ENCODE measurements at regions not wholly inside any gene's neighbourhood (a gene's known extent, or its start where the extent isn't known, plus 50 kb on each side); places are given as distances from the start of the nearest gene placed in this dataset.

DNA sequence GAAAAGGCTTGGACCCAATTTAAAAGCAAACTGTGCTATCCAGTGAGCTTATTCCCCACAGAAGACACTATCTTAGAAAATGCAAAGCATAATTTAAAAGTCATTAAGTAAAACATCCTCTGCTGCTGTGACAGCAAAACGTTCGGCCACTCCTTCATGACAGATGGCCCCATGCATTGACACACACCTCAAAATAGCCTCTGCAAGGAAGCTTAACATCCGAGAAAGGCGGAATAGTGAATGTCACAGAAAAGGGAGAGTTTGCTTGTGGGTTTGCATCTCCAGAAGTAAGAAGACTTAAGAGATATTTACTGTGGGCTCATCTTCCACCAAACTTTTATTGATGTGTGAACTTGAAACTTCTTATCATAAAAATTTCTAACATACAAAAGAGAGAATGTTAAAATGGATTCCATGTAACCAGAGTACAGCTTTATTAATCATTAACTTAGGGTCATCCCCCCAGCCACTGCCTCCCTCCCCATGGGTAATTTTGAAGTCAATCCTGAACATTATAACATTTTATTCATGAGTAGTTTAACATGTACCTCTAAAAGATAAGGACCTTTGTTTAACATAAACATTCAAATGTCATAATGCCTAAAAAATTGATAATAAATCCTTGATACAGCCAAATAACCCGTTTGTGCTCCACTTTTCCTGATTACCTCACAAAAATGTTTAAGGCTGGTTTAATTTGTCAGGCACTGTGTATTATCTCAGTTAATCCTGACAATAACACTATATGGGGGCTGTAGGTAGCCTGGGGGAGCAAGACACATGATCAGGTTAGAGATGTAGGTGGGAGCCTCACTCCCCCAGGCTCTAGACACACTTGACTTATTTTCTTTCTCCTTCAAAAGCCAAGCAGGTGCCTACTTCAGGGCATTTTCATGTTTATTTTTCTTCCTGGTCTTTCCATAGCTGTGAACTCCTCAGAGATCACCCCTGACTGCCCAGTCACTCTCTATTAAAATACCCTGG is 119.7 kb upstream of the TMCC3 start:
- TF ChIP-seq, protein P1, sequence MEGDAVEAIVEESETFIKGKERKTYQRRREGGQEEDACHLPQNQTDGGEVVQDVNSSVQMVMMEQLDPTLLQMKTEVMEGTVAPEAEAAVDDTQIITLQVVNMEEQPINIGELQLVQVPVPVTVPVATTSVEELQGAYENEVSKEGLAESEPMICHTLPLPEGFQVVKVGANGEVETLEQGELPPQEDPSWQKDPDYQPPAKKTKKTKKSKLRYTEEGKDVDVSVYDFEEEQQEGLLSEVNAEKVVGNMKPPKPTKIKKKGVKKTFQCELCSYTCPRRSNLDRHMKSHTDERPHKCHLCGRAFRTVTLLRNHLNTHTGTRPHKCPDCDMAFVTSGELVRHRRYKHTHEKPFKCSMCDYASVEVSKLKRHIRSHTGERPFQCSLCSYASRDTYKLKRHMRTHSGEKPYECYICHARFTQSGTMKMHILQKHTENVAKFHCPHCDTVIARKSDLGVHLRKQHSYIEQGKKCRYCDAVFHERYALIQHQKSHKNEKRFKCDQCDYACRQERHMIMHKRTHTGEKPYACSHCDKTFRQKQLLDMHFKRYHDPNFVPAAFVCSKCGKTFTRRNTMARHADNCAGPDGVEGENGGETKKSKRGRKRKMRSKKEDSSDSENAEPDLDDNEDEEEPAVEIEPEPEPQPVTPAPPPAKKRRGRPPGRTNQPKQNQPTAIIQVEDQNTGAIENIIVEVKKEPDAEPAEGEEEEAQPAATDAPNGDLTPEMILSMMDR (IDR thresholded peaks at IDR 0.05) = no peak
- TF ChIP-seq POLR2A (IDR thresholded peaks at IDR 0.05; ENCODE audit: low read depth) (no peak), POLR2AphosphoS5 (IDR thresholded peaks at IDR 0.05) (no peak), EP300 (IDR thresholded peaks at IDR 0.05) (no peak)
- H3K9me3 ChIP-seq = peaks cover 0 to 7% (median 4%) of the 10 kb centered on the region in 4 donors
- H3K27me3 ChIP-seq = no peaks in the 10 kb centered on the region
- H3K4me1 ChIP-seq = peaks cover 5 to 49% (median 32%) of the 10 kb centered on the region in 4 donors
- no peak overlapping the region for H3K4me3 ChIP-seq
- no peak for DNase-seq (ENCODE audit: extremely low spot score)
- H3K36me3 ChIP-seq = no peaks in the 10 kb centered on the region
- 63% methylated on average over 5 of the region's 5 CpGs for WGBS
- no peak overlapping the region for H3K27ac ChIP-seq (replicated peaks in 1 of 4)
- intact Hi-C loops (cut with DNase I) = loop anchor here (10.0 kb wide), 3 partner anchors 105 to 225 kb away; partner anchors contain the start of gene TMCC3

DNA sequence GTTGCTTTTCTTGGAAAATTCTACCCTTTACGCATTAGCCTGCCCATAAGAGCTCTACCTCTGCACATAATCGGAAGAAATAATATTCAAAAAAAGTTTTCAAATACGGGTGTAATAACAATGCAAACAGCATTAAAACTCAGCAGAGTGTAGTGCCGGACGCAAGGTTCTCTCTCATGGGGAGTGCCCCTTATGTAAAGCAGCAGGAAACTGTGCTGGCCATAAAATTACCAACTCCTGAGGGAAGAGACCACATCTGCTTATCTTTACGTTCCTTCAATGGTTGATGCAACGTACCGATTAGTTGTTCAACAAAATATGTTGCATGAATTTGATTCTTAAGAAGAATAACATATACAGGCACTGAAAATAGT is 118.7 kb upstream of the TMCC3 start:
- 55% methylated on average over 8 of the region's 8 CpGs for WGBS
- Histone ChIP-seq H3K27me3 (no peaks in the 10 kb centered on the region), H3K4me1 (peaks cover 5 to 59% (median 42%) of the 10 kb centered on the region in 4 donors), H3K27ac (replicated peaks in 1 of 4) (no peak overlapping the region), H3K4me3 (no peak overlapping the region), H3K36me3 (no peaks in the 10 kb centered on the region), H3K9me3 (peaks cover 0 to 3% (median 3%) of the 10 kb centered on the region in 4 donors)
- no peak for DNase-seq (ENCODE audit: extremely low spot score)
- intact Hi-C loops (cut with DNase I) = loop anchor here (10.0 kb wide), 2 partner anchors 114 to 224 kb away; partner anchors contain the start of gene TMCC3
- TF ChIP-seq, protein P1 (IDR thresholded peaks at IDR 0.05) = no peak
- TF ChIP-seq POLR2AphosphoS5 (IDR thresholded peaks at IDR 0.05) = no peak
- no peak for TF ChIP-seq POLR2A (IDR thresholded peaks at IDR 0.05; ENCODE audit: low read depth)
- no peak for TF ChIP-seq EP300 (IDR thresholded peaks at IDR 0.05)

DNA sequence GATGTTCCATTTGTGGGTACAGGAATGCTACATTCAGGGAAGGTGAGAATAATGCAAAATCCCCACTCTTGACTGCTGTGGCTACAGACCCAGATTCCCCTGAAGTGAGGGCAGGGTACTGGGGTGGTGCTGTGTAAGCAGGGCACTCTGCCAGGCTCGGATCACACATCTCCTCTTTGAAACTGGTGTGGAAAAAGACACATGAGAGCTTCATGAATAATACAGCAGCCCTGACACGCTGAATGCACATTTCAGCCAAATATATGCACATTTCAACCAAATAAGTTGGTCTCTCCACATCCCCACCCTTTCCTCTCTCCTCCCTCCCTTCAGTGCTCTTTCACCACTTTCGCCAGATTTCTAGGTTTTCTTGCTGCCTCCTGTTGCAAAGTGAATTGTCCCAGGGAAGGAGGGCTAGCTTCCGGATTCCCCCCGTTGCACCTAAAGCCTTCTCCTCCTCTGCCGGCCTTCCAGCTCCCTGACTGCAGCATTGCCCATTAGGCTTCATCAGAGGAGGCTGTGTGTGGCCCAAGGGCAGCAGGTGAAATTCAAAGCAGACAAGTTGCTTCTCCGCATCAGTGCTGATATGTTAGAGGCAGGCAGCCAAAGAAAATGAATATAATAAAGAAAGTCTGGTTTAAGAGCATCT is 118.2 kb upstream of the TMCC3 start:
- Histone ChIP-seq H3K9me3 (no peaks in the 10 kb centered on the region), H3K4me3 (no peak overlapping the region), H3K36me3 (no peaks in the 10 kb centered on the region), H3K27me3 (no peaks in the 10 kb centered on the region), H3K4me1 (peaks cover 5 to 64% (median 43%) of the 10 kb centered on the region in 4 donors), H3K27ac (replicated peaks in 1 of 4) (no peak overlapping the region)
- no peak for DNase-seq (ENCODE audit: extremely low spot score)
- intact Hi-C loops (cut with DNase I) = loop anchor here (10.0 kb wide), 2 partner anchors 114 to 224 kb away; partner anchors contain the start of gene TMCC3
- TF ChIP-seq EP300 (IDR thresholded peaks at IDR 0.05) = no peak
- TF ChIP-seq, protein P1 (IDR thresholded peaks at IDR 0.05) = no peak
- TF ChIP-seq POLR2A (IDR thresholded peaks at IDR 0.05; ENCODE audit: low read depth) = no peak
- no peak for TF ChIP-seq POLR2AphosphoS5 (IDR thresholded peaks at IDR 0.05)
- WGBS = 60% methylated on average over 7 of the region's 7 CpGs

DNA sequence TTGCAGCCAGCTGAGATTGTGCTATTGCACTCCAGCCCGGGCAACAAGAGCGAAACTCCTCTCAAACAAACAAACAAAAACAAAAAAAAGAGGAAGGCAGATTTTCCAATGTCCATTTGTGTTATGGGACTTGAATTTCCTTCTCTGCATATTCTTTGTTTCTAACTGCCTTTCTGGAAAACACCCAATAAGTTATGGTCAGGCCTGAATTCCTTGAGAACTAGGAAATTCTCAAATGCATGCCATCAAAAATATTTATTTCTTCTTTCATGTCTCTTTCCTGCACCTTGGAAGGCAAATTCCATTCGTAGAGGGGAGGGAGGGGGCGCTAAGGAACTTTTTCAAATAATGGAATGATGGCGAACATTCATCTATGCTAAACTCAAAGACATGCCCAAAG is 117.6 kb upstream of the TMCC3 start:
- H3K27ac ChIP-seq (replicated peaks in 1 of 4) = no peak overlapping the region
- WGBS = 64% methylated on average over 5 of the region's 5 CpGs
- no peaks in the 10 kb centered on the region for H3K27me3 ChIP-seq
- H3K36me3 ChIP-seq = no peaks in the 10 kb centered on the region
- intact Hi-C loops (cut with DNase I) = loop anchor here (10.0 kb wide), 2 partner anchors 113 to 223 kb away; partner anchors contain the start of gene TMCC3
- no peaks in the 10 kb centered on the region for H3K9me3 ChIP-seq
- no peak for DNase-seq (ENCODE audit: extremely low spot score)
- no peak overlapping the region for H3K4me3 ChIP-seq
- H3K4me1 ChIP-seq = peaks cover 5 to 69% (median 43%) of the 10 kb centered on the region in 4 donors
- no peak for TF ChIP-seq POLR2A (IDR thresholded peaks at IDR 0.05; ENCODE audit: low read depth)
- TF ChIP-seq EP300 (IDR thresholded peaks at IDR 0.05) = no peak
- no peak for TF ChIP-seq POLR2AphosphoS5 (IDR thresholded peaks at IDR 0.05)
- TF ChIP-seq, protein P1 (IDR thresholded peaks at IDR 0.05) = no peak

Measured in esophagus muscularis mucosa (tissue), 4 donors.